IgD-negative memory B cell (primary cell): ENCODE measurements at regions not wholly inside any gene's neighbourhood (a gene's known extent, or its start where the extent isn't known, plus 50 kb on each side); places are given as distances from the start of the nearest gene placed in this dataset.
A peak's percentile ranks its signal among the peaks of the same experiment; 100 is the strongest.
"Not testable (repeated sequence)": the region's sequence is repeated elsewhere in the genome, so short reads cannot be mapped to it uniquely, and the experiment has no call there.

Experiments used
- H3K27ac Mint-ChIP-seq, 3 donors: one replicate each; pipeline ENCODE4 v1.8.0; 2020 to 2022; ENCODE audit warnings: mild to moderate bottlenecking in 3 of 3, mixed read lengths in 3 of 3, moderate library complexity in 1 of 3
- H3K27me3 Mint-ChIP-seq: one replicate; pipeline ENCODE4 v1.8.0; 2021; ENCODE audit warnings: mixed read lengths
- H3K36me3 Mint-ChIP-seq: one replicate; pipeline ENCODE4 v1.8.0; 2020; ENCODE audit warnings: mild to moderate bottlenecking, mixed read lengths
- H3K4me1 Mint-ChIP-seq, 3 donors: one replicate each; pipeline ENCODE4 v1.8.0; 2020 to 2022; ENCODE audit warnings: mixed read lengths in 3 of 3, mild to moderate bottlenecking in 1 of 3
- H3K4me3 Mint-ChIP-seq, 4 donors: one replicate each; pipeline ENCODE4 v1.8.0; 2020 to 2022; ENCODE audit warnings: mild to moderate bottlenecking in 4 of 4, mixed read lengths in 4 of 4, moderate library complexity in 3 of 4
- H3K9me3 Mint-ChIP-seq, 3 donors: one replicate each; pipeline ENCODE4 v1.8.0; 2020 to 2021; ENCODE audit warnings: mixed read lengths in 3 of 3, mild to moderate bottlenecking in 1 of 3

- no peak overlapping the region for H3K27ac Mint-ChIP-seq
These were observed 339.9 kb upstream of the ADARB2 start for GRCh38 chr10:2077231-2077630.

GRCh38 chr10:2076528-2076927 is 339.2 kb upstream of the ADARB2 start:
- Mint-ChIP-seq H3K9me3 (no peaks in the 10 kb centered on the region), H3K27ac (no peak overlapping the region), H3K4me3 (no peak overlapping the region), H3K36me3 (no peaks in the 10 kb centered on the region), H3K4me1 (peaks cover 0 to 2% (median 0%) of the 10 kb centered on the region in 3 donors), H3K27me3 (peaks cover 2% of the 10 kb centered on the region)

More at GRCh38 chr10:2077231-2077630, 339.9 kb upstream of the ADARB2 start:
- peaks cover 0 to 2% (median 0%) of the 10 kb centered on the region in 3 donors for H3K4me1 Mint-ChIP-seq
- H3K9me3 Mint-ChIP-seq, result no peaks in the 10 kb centered on the region
- H3K27me3 Mint-ChIP-seq, result peaks cover 2% of the 10 kb centered on the region
- no peaks in the 10 kb centered on the region for H3K36me3 Mint-ChIP-seq
- H3K4me3 Mint-ChIP-seq, result no peak overlapping the region

- peaks cover 4 to 17% (median 10%) of the 10 kb centered on the region in 3 donors for H3K9me3 Mint-ChIP-seq
- no peaks in the 10 kb centered on the region for H3K27me3 Mint-ChIP-seq
- no peak overlapping the region for H3K27ac Mint-ChIP-seq
- H3K4me3 Mint-ChIP-seq, result no peak overlapping the region
- H3K4me1 Mint-ChIP-seq, result no peaks in the 10 kb centered on the region
- no peaks in the 10 kb centered on the region for H3K36me3 Mint-ChIP-seq
These were observed 329.7 kb upstream of the ADARB2 start for GRCh38 chr10:2067015-2067414.

- H3K36me3 Mint-ChIP-seq, result no peaks in the 10 kb centered on the region
- H3K4me3 Mint-ChIP-seq, result no peak overlapping the region
- H3K27me3 Mint-ChIP-seq, result peaks cover 2% of the 10 kb centered on the region
- H3K4me1 Mint-ChIP-seq, result no peaks in the 10 kb centered on the region
- H3K9me3 Mint-ChIP-seq, result peaks cover 2 to 5% (median 4%) of the 10 kb centered on the region in 3 donors
- H3K27ac Mint-ChIP-seq, result peak overlapping the region in 1 of 3 donors; percentile 14
These were observed 317.4 kb upstream of the ADARB2 start for GRCh38 chr10:2054728-2055127.

GRCh38 chr10:2053805-2054204 is 316.5 kb upstream of the ADARB2 start:
- H3K9me3 Mint-ChIP-seq, result peaks cover 2 to 7% (median 5%) of the 10 kb centered on the region in 3 donors
- no peak overlapping the region for H3K4me3 Mint-ChIP-seq
- H3K27me3 Mint-ChIP-seq, result peaks cover 2% of the 10 kb centered on the region
- H3K36me3 Mint-ChIP-seq, result no peaks in the 10 kb centered on the region
- no peak overlapping the region for H3K27ac Mint-ChIP-seq
- H3K4me1 Mint-ChIP-seq, result no peaks in the 10 kb centered on the region

- peaks cover 2% of the 10 kb centered on the region for H3K27me3 Mint-ChIP-seq
- H3K27ac Mint-ChIP-seq, result no peak overlapping the region
- no peak overlapping the region for H3K4me3 Mint-ChIP-seq
- H3K36me3 Mint-ChIP-seq, result no peaks in the 10 kb centered on the region
- no peaks in the 10 kb centered on the region for H3K4me1 Mint-ChIP-seq
- H3K9me3 Mint-ChIP-seq, result peaks cover 2 to 7% (median 5%) of the 10 kb centered on the region in 3 donors
These were observed 313.8 kb upstream of the ADARB2 start for GRCh38 chr10:2051108-2051507.

- H3K9me3 Mint-ChIP-seq, result peaks cover 2 to 7% (median 5%) of the 10 kb centered on the region in 3 donors
- no peaks in the 10 kb centered on the region for H3K36me3 Mint-ChIP-seq
- no peak overlapping the region for H3K27ac Mint-ChIP-seq
- H3K4me1 Mint-ChIP-seq, result no peaks in the 10 kb centered on the region
- H3K27me3 Mint-ChIP-seq, result peaks cover 2% of the 10 kb centered on the region
- H3K4me3 Mint-ChIP-seq, result no peak overlapping the region
These were observed 312.2 kb upstream of the ADARB2 start for GRCh38 chr10:2049560-2049959.

GRCh38 chr10:2048337-2048973 is 311.1 kb upstream of the ADARB2 start:
- H3K4me1 Mint-ChIP-seq, result no peaks in the 10 kb centered on the region
- peaks cover 2 to 7% (median 5%) of the 10 kb centered on the region in 3 donors for H3K9me3 Mint-ChIP-seq
- H3K27ac Mint-ChIP-seq, result no peak overlapping the region
- no peaks in the 10 kb centered on the region for H3K36me3 Mint-ChIP-seq
- peaks cover 2% of the 10 kb centered on the region for H3K27me3 Mint-ChIP-seq
- no peak overlapping the region for H3K4me3 Mint-ChIP-seq

- no peak overlapping the region for H3K4me3 Mint-ChIP-seq
- no peaks in the 10 kb centered on the region for H3K27me3 Mint-ChIP-seq
- no peaks in the 10 kb centered on the region for H3K4me1 Mint-ChIP-seq
- peaks cover 0 to 7% (median 5%) of the 10 kb centered on the region in 3 donors for H3K9me3 Mint-ChIP-seq
- H3K36me3 Mint-ChIP-seq, result no peaks in the 10 kb centered on the region
- H3K27ac Mint-ChIP-seq, result no peak overlapping the region
These were observed 310.4 kb upstream of the ADARB2 start for GRCh38 chr10:2047679-2048078.

GRCh38 chr10:2043379-2043778 is 306.1 kb upstream of the ADARB2 start:
- H3K27me3 Mint-ChIP-seq, result no peaks in the 10 kb centered on the region
- H3K27ac Mint-ChIP-seq, result no peak overlapping the region
- no peak overlapping the region for H3K4me3 Mint-ChIP-seq
- H3K9me3 Mint-ChIP-seq, result peaks cover 0 to 2% (median 0%) of the 10 kb centered on the region in 3 donors
- H3K36me3 Mint-ChIP-seq, result no peaks in the 10 kb centered on the region
- H3K4me1 Mint-ChIP-seq, result no peaks in the 10 kb centered on the region

- Mint-ChIP-seq H3K4me1 (no peaks in the 10 kb centered on the region), H3K27ac (no peak overlapping the region), H3K4me3 (no peak overlapping the region), H3K36me3 (no peaks in the 10 kb centered on the region), H3K27me3 (peaks cover 2% of the 10 kb centered on the region), H3K9me3 (peaks cover 0 to 3% (median 2%) of the 10 kb centered on the region in 3 donors)
These were observed 300.7 kb upstream of the ADARB2 start for GRCh38 chr10:2038036-2038435.

GRCh38 chr10:2037246-2037645 is 299.9 kb upstream of the ADARB2 start:
- Mint-ChIP-seq H3K27ac (no peak overlapping the region), H3K36me3 (no peaks in the 10 kb centered on the region), H3K4me1 (peaks cover 0 to under 1% (median 0%) of the 10 kb centered on the region in 3 donors), H3K27me3 (peaks cover 2% of the 10 kb centered on the region), H3K9me3 (peaks cover 0 to 3% (median 2%) of the 10 kb centered on the region in 3 donors), H3K4me3 (no peak overlapping the region)

GRCh38 chr10:2036209-2036608 is 298.9 kb upstream of the ADARB2 start:
- Mint-ChIP-seq H3K27ac (no peak overlapping the region), H3K4me1 (peaks cover 0 to 3% (median 0%) of the 10 kb centered on the region in 3 donors), H3K9me3 (peaks cover 0 to 3% (median 2%) of the 10 kb centered on the region in 3 donors), H3K36me3 (no peaks in the 10 kb centered on the region), H3K27me3 (peaks cover 2% of the 10 kb centered on the region), H3K4me3 (no peak overlapping the region)

GRCh38 chr10:2030046-2030445 is 292.7 kb upstream of the ADARB2 start:
- no peaks in the 10 kb centered on the region for H3K27me3 Mint-ChIP-seq
- no peak overlapping the region for H3K4me3 Mint-ChIP-seq
- H3K9me3 Mint-ChIP-seq, result peaks cover 0 to 3% (median 0%) of the 10 kb centered on the region in 3 donors
- peaks cover 0 to 3% (median 0%) of the 10 kb centered on the region in 3 donors for H3K4me1 Mint-ChIP-seq
- H3K27ac Mint-ChIP-seq, result no peak overlapping the region
- H3K36me3 Mint-ChIP-seq, result no peaks in the 10 kb centered on the region

- Mint-ChIP-seq H3K27me3 (no peaks in the 10 kb centered on the region), H3K27ac (no peak overlapping the region), H3K9me3 (peaks cover 0 to 3% (median 0%) of the 10 kb centered on the region in 3 donors), H3K36me3 (no peaks in the 10 kb centered on the region), H3K4me3 (no peak overlapping the region), H3K4me1 (peaks cover 0 to 2% (median 0%) of the 10 kb centered on the region in 3 donors)
These were observed 289.6 kb upstream of the ADARB2 start for GRCh38 chr10:2026936-2027335.

GRCh38 chr10:2024750-2025149 is 287.4 kb upstream of the ADARB2 start:
- H3K36me3 Mint-ChIP-seq, H3K4me1 Mint-ChIP-seq, H3K27ac Mint-ChIP-seq, H3K9me3 Mint-ChIP-seq, H3K27me3 Mint-ChIP-seq, H3K4me3 Mint-ChIP-seq: not testable (repeated sequence)
